Erythroblast (primary cell): ENCODE measurements at regions not wholly inside any gene's neighbourhood (a gene's known extent, or its start where the extent isn't known, plus 50 kb on each side); places are given as distances from the start of the nearest gene placed in this dataset.

Experiments used
- DNase-seq, 2 experiments: peaks; one replicate each; lab custom pipeline; 2025; lab: John Stamatoyannopoulos, UW
- GATA1 ChIP-seq: IDR thresholded peaks from 2 replicates; pipeline ENCODE4 v1.6.1; 2011; ENCODE audit warnings: low read depth, mild to moderate bottlenecking, control low read depth, low read length, moderate library complexity
- POLR2A ChIP-seq: IDR thresholded peaks from 2 replicates; pipeline ENCODE4 v1.6.1; 2011; ENCODE audit warnings: mild to moderate bottlenecking, low read length

- no peak for TF ChIP-seq POLR2A
- no peak for TF ChIP-seq GATA1
- DNase-seq = no peak
Measured at GRCh38 chr13:30030141-30030750, 179.8 kb upstream of the UBL3 start.

- TF ChIP-seq GATA1 (no peak), POLR2A (no peak)
- no peak for DNase-seq
Measured at GRCh38 chr13:30027569-30028455, 177.4 kb upstream of the UBL3 start.

GRCh38 chr13:30026909-30027308, 176.5 kb upstream of the UBL3 start:
- no peak for TF ChIP-seq GATA1
- no peak for TF ChIP-seq POLR2A
- no peak for DNase-seq

- TF ChIP-seq GATA1 (no peak), POLR2A (no peak)
- no peak for DNase-seq
Measured at GRCh38 chr13:30026093-30026492, 175.7 kb upstream of the UBL3 start.

- DNase-seq = no peak
- TF ChIP-seq POLR2A (no peak), GATA1 (no peak)
Measured at GRCh38 chr13:30025351-30025750, 174.9 kb upstream of the UBL3 start.

- DNase-seq = no peak
- TF ChIP-seq POLR2A (no peak), GATA1 (no peak)
Measured at GRCh38 chr13:30024125-30024865, 173.9 kb upstream of the UBL3 start.

- DNase-seq = no peak
- no peak for TF ChIP-seq GATA1
- no peak for TF ChIP-seq POLR2A
Measured at GRCh38 chr13:30023196-30023895, 172.9 kb upstream of the UBL3 start.

GRCh38 chr13:30022796-30023195, 172.4 kb upstream of the UBL3 start:
- TF ChIP-seq GATA1 (no peak), POLR2A (no peak)
- DNase-seq = no peak

- DNase-seq = no peak
- no peak for TF ChIP-seq POLR2A
- no peak for TF ChIP-seq GATA1
Measured at GRCh38 chr13:30022256-30022655, 171.8 kb upstream of the UBL3 start.

- no peak for TF ChIP-seq GATA1
- TF ChIP-seq POLR2A = no peak
- no peak for DNase-seq
Measured at GRCh38 chr13:30021611-30022010, 171.2 kb upstream of the UBL3 start.

GRCh38 chr13:30020726-30021312, 170.4 kb upstream of the UBL3 start:
- no peak for DNase-seq

GRCh38 chr13:30019648-30020626, 169.5 kb upstream of the UBL3 start:
- DNase-seq = no peak
- TF ChIP-seq POLR2A = no peak
- no peak for TF ChIP-seq GATA1

More at GRCh38 chr13:30020726-30021312, 170.4 kb upstream of the UBL3 start:
- no peak for TF ChIP-seq POLR2A
- no peak for TF ChIP-seq GATA1

GRCh38 chr13:30017880-30018279, 167.5 kb upstream of the UBL3 start:
- TF ChIP-seq POLR2A (no peak), GATA1 (no peak)
- DNase-seq = no peak

- no peak for DNase-seq
Measured at GRCh38 chr13:30016398-30016797, 166.0 kb upstream of the UBL3 start.

More at GRCh38 chr13:30016398-30016797, 166.0 kb upstream of the UBL3 start:
- no peak for TF ChIP-seq POLR2A
- TF ChIP-seq GATA1 = no peak
